Activated CD8-positive, alpha-beta memory T cell treated with anti-CD3 and anti-CD28 coated beads, Interleukin-2, amount 10 ng/mL, durations not matched to agents 7 days and 5 days (primary cell): ENCODE measurements at regions not wholly inside any gene's neighbourhood (a gene's known extent, or its start where the extent isn't known, plus 50 kb on each side); places are given as distances from the start of the nearest gene placed in this dataset.

Experiments
- ATAC-seq: fragments of 150-1000 bp; cut with Tn5 transposase; one replicate; pipeline ENCODE4 v1.10.0; 2021; ENCODE audit warnings: moderate library complexity
- CTCF ChIA-PET: fragments of 350-600 bp; sonication (Branson Sonifier 250); formaldehyde crosslinking; loops from one replicate; lab custom pipeline; 2021; ENCODE audit warnings: antibody characterized with exemption; lab: Charles Lee
- DNase-seq: peaks from one replicate; pipeline ENCODE4 v3.0.0-alpha.2; 2020
- H3K27ac Mint-ChIP-seq: one replicate; pipeline ENCODE4 v1.8.0; 2021; ENCODE audit warnings: mild to moderate bottlenecking, mixed read lengths
- H3K27me3 Mint-ChIP-seq: one replicate; pipeline ENCODE4 v1.8.0; 2021; ENCODE audit warnings: mixed read lengths
- H3K36me3 Mint-ChIP-seq: one replicate; pipeline ENCODE4 v1.8.0; 2021; ENCODE audit warnings: mild to moderate bottlenecking, mixed read lengths
- H3K4me1 Mint-ChIP-seq: one replicate; pipeline ENCODE4 v1.8.0; 2021; ENCODE audit warnings: mixed read lengths
- H3K4me3 Mint-ChIP-seq: one replicate; pipeline ENCODE4 v1.8.0; 2021; ENCODE audit warnings: mild to moderate bottlenecking, moderate library complexity, mixed read lengths
- H3K9me3 Mint-ChIP-seq: one replicate; pipeline ENCODE4 v1.8.0; 2022; ENCODE audit warnings: low read depth, mixed read lengths

GRCh38 chr4:116603096-116603495, 482.3 kb downstream of the TRAM1L1 start:
- Mint-ChIP-seq H3K9me3 (peaks cover 11% of the 10 kb centered on the region), H3K36me3 (no peaks in the 10 kb centered on the region), H3K4me1 (no peaks in the 10 kb centered on the region), H3K27ac (no peak overlapping the region), H3K27me3 (no peaks in the 10 kb centered on the region), H3K4me3 (no peak overlapping the region)
- ATAC-seq (no peak), DNase-seq (no peak)
- CTCF ChIA-PET, result no interaction called here

DNA sequence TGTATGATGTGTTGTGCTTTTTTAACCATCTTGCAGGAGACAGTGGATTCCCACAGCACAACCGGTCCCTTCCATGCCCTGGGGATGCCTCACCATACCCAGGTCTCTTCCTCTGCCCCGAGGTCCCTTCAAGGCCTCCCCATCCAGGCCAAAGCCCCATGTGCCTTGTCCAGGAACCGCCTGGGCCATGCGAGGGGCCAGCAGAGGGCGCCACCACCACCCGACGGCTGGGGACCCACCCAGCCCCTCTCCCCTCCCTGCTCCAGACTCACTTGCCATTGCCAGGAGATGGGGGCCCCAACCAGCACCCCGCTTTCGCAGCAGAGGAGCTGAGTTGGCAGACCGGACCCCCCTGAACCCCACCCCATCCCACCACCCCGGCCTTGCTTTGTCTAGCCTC, 485.5 kb downstream of the TRAM1L1 start:
- Mint-ChIP-seq H3K27ac (no peak overlapping the region), H3K9me3 (peaks cover 11% of the 10 kb centered on the region), H3K4me3 (no peak overlapping the region), H3K4me1 (no peaks in the 10 kb centered on the region), H3K36me3 (no peaks in the 10 kb centered on the region), H3K27me3 (no peaks in the 10 kb centered on the region)
- CTCF ChIA-PET, result no interaction called here
- DNase-seq (no peak), ATAC-seq (no peak)

DNA sequence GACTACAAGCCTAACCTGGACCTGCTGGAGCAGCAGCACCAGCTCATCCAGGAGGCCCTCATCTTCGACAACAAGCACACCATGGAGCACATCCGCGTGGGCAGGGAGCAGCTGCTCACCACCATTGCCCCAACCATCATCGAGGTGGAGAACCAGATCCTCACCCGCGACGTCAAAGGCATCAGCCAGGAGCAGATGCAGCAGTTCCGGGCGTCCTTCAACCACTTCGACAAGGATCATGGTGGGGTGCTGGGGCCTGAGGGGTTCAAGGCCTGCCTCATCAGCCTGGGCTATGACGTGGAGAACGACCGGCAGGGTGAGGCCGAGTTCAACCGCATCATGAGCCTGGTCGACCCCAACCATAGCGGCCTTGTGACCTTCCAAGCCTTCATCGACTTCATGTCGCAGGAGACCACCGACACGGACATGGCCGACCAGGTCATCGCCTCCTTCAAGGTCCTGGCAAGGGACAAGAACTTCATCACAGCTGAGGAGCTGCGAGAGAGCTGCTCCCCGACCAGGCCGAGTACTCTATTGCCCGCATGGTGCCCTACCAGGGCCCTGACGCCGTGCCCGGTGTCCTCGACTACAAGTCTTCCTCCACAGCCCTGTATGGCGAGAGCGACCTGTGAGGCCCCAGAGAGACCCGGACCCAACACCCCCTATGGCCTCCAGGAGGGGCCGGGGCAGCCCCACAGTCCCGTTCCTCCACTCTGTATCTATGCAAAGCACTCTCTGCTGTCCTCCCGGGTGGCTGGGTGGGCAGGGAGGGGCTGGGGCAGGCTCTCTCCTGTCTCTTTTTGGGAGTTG, 486.2 kb downstream of the TRAM1L1 start:
- CTCF ChIA-PET, result no interaction called here
- no peaks in the 10 kb centered on the region for H3K4me1 Mint-ChIP-seq
- H3K9me3 Mint-ChIP-seq, result peaks cover 7% of the 10 kb centered on the region
- ATAC-seq (no peak), DNase-seq (no peak)
- no peaks in the 10 kb centered on the region for H3K36me3 Mint-ChIP-seq
- no peak overlapping the region for H3K27ac Mint-ChIP-seq
- H3K4me3 Mint-ChIP-seq, result no peak overlapping the region
- H3K27me3 Mint-ChIP-seq, result no peaks in the 10 kb centered on the region

- Mint-ChIP-seq H3K27ac (no peak overlapping the region), H3K4me3 (no peak overlapping the region), H3K9me3 (peaks cover 8% of the 10 kb centered on the region), H3K27me3 (no peaks in the 10 kb centered on the region), H3K36me3 (no peaks in the 10 kb centered on the region), H3K4me1 (no peaks in the 10 kb centered on the region)
- DNase-seq, result no peak
- CTCF ChIA-PET, result no interaction called here
- no peak for ATAC-seq
These were observed 487.0 kb downstream of the TRAM1L1 start for GRCh38 chr4:116598155-116598979.

DNA sequence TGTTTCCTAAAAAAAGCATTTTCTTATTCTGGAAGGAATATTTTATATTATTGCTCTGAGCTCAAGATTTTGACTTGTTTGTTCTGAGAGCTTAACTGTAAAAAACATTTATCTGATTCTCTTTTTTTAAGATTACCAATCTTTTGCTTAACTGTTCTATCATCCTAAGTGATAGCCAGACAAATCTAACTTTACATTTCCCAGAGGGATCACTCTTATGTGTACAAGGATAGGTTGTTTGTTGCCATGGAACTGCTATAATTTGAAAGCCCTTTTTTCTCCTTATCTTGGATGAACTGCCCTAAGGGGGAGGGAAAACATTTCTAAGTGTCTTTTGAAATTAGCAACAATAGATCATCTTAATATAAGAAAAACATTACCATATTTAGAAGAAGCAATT, 494.7 kb downstream of the TRAM1L1 start:
- Mint-ChIP-seq H3K27ac (no peak overlapping the region), H3K4me3 (no peak overlapping the region), H3K4me1 (no peaks in the 10 kb centered on the region), H3K27me3 (no peaks in the 10 kb centered on the region), H3K36me3 (no peaks in the 10 kb centered on the region), H3K9me3 (peaks cover 4% of the 10 kb centered on the region)
- no peak for DNase-seq
- no peak for ATAC-seq
- CTCF ChIA-PET, result no interaction called here

DNA sequence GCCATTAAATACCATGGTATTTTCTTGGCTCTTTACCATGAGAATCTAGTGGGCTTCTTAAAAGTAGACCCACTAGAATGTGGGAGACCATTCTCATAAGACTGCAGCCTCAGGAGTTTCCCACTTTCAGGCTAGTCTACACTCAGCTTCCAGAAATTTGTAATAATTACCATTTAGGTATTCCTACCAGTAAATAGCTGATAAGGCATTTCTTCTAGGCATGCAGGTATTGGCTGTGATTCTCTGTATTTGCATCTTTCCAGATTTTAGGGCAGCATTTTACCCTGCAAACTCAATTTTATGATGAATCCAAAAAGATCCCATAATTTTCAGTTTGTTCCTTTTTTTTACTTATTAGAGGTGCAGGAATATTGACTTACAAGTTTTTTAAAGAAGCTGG, 496.6 kb downstream of the TRAM1L1 start:
- ATAC-seq, result no peak
- no peak overlapping the region for H3K4me3 Mint-ChIP-seq
- CTCF ChIA-PET, result no interaction called here

DNA sequence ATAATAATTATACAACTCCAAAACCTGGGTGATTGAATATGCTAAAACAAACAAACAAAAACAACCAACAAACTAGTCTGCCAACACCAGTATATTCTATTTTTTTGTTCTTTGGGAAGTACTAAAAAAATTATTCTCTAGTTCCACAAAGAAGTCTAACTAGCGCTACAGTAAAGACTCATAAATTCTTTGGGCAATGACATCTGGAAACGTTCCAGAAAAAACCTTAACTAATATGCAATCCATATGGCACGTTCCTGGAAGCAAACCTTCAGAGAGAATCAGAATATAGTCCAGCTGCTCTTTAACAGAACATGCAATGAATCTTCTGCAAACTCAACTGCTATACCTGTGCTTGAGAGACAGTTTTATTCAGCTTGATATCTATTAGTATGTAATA, 500.1 kb downstream of the TRAM1L1 start:
- no peak for ATAC-seq
- CTCF ChIA-PET, result no interaction called here
- Mint-ChIP-seq H3K4me3 (no peak overlapping the region), H3K36me3 (no peaks in the 10 kb centered on the region), H3K9me3 (no peaks in the 10 kb centered on the region), H3K4me1 (no peaks in the 10 kb centered on the region), H3K27ac (no peak overlapping the region), H3K27me3 (no peaks in the 10 kb centered on the region)
- no peak for DNase-seq

More for the DNA sequence above, 496.6 kb downstream of the TRAM1L1 start:
- Mint-ChIP-seq H3K9me3 (peaks cover 4% of the 10 kb centered on the region), H3K27ac (no peak overlapping the region), H3K36me3 (no peaks in the 10 kb centered on the region), H3K27me3 (no peaks in the 10 kb centered on the region), H3K4me1 (no peaks in the 10 kb centered on the region)
- no peak for DNase-seq

DNA sequence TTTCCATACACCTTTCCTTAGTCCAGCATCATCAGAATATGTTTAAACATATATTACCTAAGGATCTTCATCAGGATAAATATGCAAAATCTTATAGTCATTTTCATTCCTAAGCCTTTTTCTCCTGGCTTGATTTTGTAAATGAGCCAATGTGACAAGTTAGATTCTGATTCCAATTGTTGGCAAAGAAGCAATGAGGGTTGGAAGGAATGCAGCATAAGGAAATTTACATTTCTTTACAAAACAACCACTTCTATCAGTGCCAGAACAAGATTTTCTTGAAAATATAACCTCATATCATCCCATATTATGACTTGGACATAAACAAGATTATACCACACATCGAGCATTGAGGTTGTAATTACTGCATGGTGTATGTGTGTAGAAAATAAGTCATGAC, 508.1 kb downstream of the TRAM1L1 start:
- no peak overlapping the region for H3K27ac Mint-ChIP-seq
- DNase-seq, result no peak
- H3K4me1 Mint-ChIP-seq, result no peaks in the 10 kb centered on the region
- peaks cover 3% of the 10 kb centered on the region for H3K9me3 Mint-ChIP-seq
- no peak for ATAC-seq
- H3K27me3 Mint-ChIP-seq, result no peaks in the 10 kb centered on the region
- CTCF ChIA-PET, result no interaction called here
- H3K36me3 Mint-ChIP-seq, result no peaks in the 10 kb centered on the region
- H3K4me3 Mint-ChIP-seq, result no peak overlapping the region

DNA sequence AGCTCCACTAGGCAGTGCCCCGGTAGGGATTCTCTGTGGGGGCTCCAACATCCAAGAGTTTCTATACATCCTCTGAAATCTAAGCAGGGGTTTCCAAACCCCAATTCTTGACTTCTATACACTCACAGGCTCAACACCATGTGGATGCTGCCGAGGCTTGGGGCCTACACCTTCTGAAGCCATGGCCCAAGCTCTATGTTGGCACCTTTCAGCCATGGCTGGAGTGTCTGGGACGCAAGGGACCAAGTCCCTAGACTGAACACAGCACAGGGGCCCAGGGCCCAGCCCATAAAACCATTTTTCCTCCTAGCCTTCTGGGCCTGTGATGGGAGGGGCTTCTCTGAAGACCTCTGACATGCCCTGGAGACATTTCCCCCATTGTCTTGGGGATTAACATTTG, 511.8 kb downstream of the TRAM1L1 start:
- Mint-ChIP-seq H3K27me3 (no peaks in the 10 kb centered on the region), H3K9me3 (peaks cover 3% of the 10 kb centered on the region), H3K36me3 (no peaks in the 10 kb centered on the region), H3K4me1 (no peaks in the 10 kb centered on the region), H3K4me3 (no peak overlapping the region), H3K27ac (no peak overlapping the region)
- ATAC-seq (no peak), DNase-seq (no peak)
- CTCF ChIA-PET, result no interaction called here

GRCh38 chr4:116561768-116562167, 523.6 kb downstream of the TRAM1L1 start:
- no peak for ATAC-seq
- H3K36me3 Mint-ChIP-seq, result no peaks in the 10 kb centered on the region
- peaks cover 20% of the 10 kb centered on the region for H3K9me3 Mint-ChIP-seq
- H3K27me3 Mint-ChIP-seq, result no peaks in the 10 kb centered on the region
- H3K27ac Mint-ChIP-seq, result no peak overlapping the region
- CTCF ChIA-PET, result no interaction called here
- DNase-seq, result no peak
- H3K4me3 Mint-ChIP-seq, result no peak overlapping the region
- H3K4me1 Mint-ChIP-seq, result no peaks in the 10 kb centered on the region

DNA sequence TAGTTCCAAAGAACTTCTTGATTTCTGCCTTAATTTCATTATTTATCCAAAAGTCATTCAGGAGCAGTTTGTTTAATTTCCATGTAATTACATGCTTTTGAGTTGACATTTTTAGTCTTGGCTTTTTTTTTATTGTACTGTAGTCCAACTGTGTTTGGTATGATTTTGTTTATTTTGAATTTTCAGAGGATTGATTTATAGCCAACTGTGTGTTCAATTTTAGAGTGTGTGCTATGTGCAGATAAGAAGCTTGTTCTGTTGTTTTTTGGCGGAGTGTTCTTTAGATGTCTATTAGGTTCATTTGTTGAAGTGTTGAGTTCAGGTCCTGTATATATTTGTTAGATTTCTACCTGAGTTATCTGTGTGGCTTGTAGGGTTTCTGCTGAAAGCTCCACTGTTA, 533.6 kb downstream of the TRAM1L1 start:
- CTCF ChIA-PET, result no interaction called here
- Mint-ChIP-seq H3K4me3 (no peak overlapping the region), H3K27ac (no peak overlapping the region), H3K36me3 (no peaks in the 10 kb centered on the region), H3K27me3 (no peaks in the 10 kb centered on the region), H3K9me3 (no peaks in the 10 kb centered on the region), H3K4me1 (no peaks in the 10 kb centered on the region)
- no peak for ATAC-seq
- no peak for DNase-seq

DNA sequence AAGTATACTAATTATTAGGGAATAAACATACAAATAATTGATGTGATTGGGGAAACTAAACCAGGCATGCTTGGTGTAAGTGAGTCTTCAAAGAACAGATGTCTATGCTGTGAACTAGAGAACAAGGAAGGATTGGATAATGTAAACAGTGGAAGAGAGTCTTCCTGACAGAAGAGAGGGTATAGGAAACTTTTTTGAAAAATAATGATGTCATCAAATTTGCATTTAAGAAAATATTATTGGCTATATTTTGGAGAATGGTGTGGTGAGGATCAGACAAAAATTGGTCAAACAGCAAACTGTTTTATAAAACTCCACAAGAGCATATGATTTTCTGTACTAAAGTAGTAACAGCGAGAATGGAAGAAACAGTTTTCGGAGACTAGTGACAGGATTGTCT, 537.7 kb downstream of the TRAM1L1 start:
- Mint-ChIP-seq H3K9me3 (peaks cover 2% of the 10 kb centered on the region), H3K36me3 (no peaks in the 10 kb centered on the region), H3K27ac (no peak overlapping the region), H3K4me3 (no peak overlapping the region), H3K4me1 (no peaks in the 10 kb centered on the region), H3K27me3 (no peaks in the 10 kb centered on the region)
- CTCF ChIA-PET, result no interaction called here
- ATAC-seq, result no peak
- no peak for DNase-seq

- no peaks in the 10 kb centered on the region for H3K27me3 Mint-ChIP-seq
- DNase-seq, result no peak
- ATAC-seq, result no peak
- no peaks in the 10 kb centered on the region for H3K4me1 Mint-ChIP-seq
- H3K36me3 Mint-ChIP-seq, result no peaks in the 10 kb centered on the region
- H3K27ac Mint-ChIP-seq, result no peak overlapping the region
- no peak overlapping the region for H3K4me3 Mint-ChIP-seq
- peaks cover 2% of the 10 kb centered on the region for H3K9me3 Mint-ChIP-seq
- CTCF ChIA-PET, result no interaction called here
These were observed 538.6 kb downstream of the TRAM1L1 start for GRCh38 chr4:116546759-116547158.

DNA sequence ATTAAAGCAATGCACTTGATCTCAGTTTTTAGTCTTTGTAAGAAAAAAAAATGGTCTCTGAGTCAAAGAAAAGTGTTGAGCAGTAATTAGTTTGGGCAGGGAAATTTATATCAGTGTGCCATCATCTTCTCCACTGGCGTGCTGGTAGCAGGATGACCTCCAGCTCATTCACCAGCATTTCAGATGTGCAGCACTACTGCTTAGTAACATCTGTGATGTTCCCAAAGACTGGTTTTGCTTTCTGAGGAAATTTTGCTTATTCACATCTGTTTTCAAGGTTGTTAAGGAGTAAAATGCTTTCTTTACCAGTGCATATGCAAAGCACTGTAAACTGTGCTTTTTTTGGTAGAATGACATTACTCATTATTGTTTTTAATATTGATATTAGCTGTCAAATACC, 540.4 kb downstream of the TRAM1L1 start:
- ATAC-seq (no peak), DNase-seq (no peak)
- Mint-ChIP-seq H3K4me3 (no peak overlapping the region), H3K27me3 (no peaks in the 10 kb centered on the region), H3K9me3 (peaks cover 5% of the 10 kb centered on the region), H3K27ac (no peak overlapping the region), H3K4me1 (no peaks in the 10 kb centered on the region), H3K36me3 (no peaks in the 10 kb centered on the region)
- CTCF ChIA-PET, result no interaction called here
